ENCODE measurements at regions not wholly inside any gene's neighbourhood (a gene's known extent, or its start where the extent isn't known, plus 50 kb on each side); places are given as distances from the start of the nearest gene placed in this dataset.
"Not testable (repeated sequence)": the region's sequence is repeated elsewhere in the genome, so short reads cannot be mapped to it uniquely, and the experiment has no call there.

GRCh38 chr17:437545-437944, 84.9 kb upstream of the RPH3AL start:
- H3K36me3 ChIP-seq (ENCODE audit: insufficient read depth, low read length), result no peaks in the 10 kb centered on the region
- H3K9me2 ChIP-seq (ENCODE audit: insufficient read depth, low read length), result no peaks in the 10 kb centered on the region
- H4K20me1 ChIP-seq (ENCODE audit: insufficient read depth), result no peaks in the 10 kb centered on the region
- H3K4me3 ChIP-seq (ENCODE audit: low read length), result no peak overlapping the region
- H3K27me3 ChIP-seq (ENCODE audit: insufficient read depth, low read depth, low read length), result no peaks in the 10 kb centered on the region
- H3F3A ChIP-seq (ENCODE audit: insufficient read depth, low read length, poor library complexity, severe bottlenecking), result no peaks in the 10 kb centered on the region
- no peak overlapping the region for H3K9ac ChIP-seq (ENCODE audit: low read length)
- H2AFZ ChIP-seq (ENCODE audit: low read depth, low read length), result no peak overlapping the region
- TF ChIP-seq POLR2AphosphoS5 (IDR thresholded peaks at IDR 0.05), result no peak
- no peak for TF ChIP-seq CTCF (IDR thresholded peaks at IDR 0.05; ENCODE audit: poor library complexity, severe bottlenecking)
- no peak for TF ChIP-seq REST (IDR thresholded peaks at IDR 0.05; ENCODE audit: borderline replicate concordance)
- no peak overlapping the region for H3K27ac ChIP-seq (ENCODE audit: low read length)
- H3K4me2 ChIP-seq (ENCODE audit: low read length), result no peak overlapping the region
- H3K79me2 ChIP-seq (replicated peaks; ENCODE audit: insufficient read depth, low read length), result no peaks in the 10 kb centered on the region
- H3K9me3 ChIP-seq (ENCODE audit: low read length), result no peaks in the 10 kb centered on the region

- no peak for TF ChIP-seq REST (IDR thresholded peaks at IDR 0.05; ENCODE audit: borderline replicate concordance)
- TF ChIP-seq TAF1 (IDR thresholded peaks at IDR 0.05; ENCODE audit: low read depth), result no peak
- TF ChIP-seq SMC3 (conservative IDR thresholded peaks at IDR 0.05; ENCODE audit: poor library complexity), result no peak
- TF ChIP-seq MXI1 (conservative IDR thresholded peaks at IDR 0.05; ENCODE audit: poor library complexity, severe bottlenecking), result no peak
- no peak for TF ChIP-seq CTCF (IDR thresholded peaks at IDR 0.05; ENCODE audit: poor library complexity, severe bottlenecking)
- no peak for TF ChIP-seq EP300 (conservative IDR thresholded peaks at IDR 0.05; ENCODE audit: poor library complexity, severe bottlenecking)
- no peak for TF ChIP-seq RAD21 (conservative IDR thresholded peaks at IDR 0.05)
- TF ChIP-seq POLR2AphosphoS5 (IDR thresholded peaks at IDR 0.05), result no peak
- no peak for TF ChIP-seq EZH2 (IDR thresholded peaks at IDR 0.05; ENCODE audit: borderline replicate concordance, insufficient read depth, low read length, poor library complexity, severe bottlenecking)
Observed at GRCh38 chr17:436571-436970, 84.0 kb upstream of the RPH3AL start.

GRCh38 chr17:432471-432870, 79.9 kb upstream of the RPH3AL start:
- not testable (repeated sequence) for H3K4me3 ChIP-seq (ENCODE audit: low read length); H3K4me2 ChIP-seq (ENCODE audit: low read length); H3K9me3 ChIP-seq (ENCODE audit: low read length); H3K27ac ChIP-seq (ENCODE audit: low read length); H3K36me3 ChIP-seq (ENCODE audit: insufficient read depth, low read length); H3K9ac ChIP-seq (ENCODE audit: low read length); H3K79me2 ChIP-seq (replicated peaks; ENCODE audit: insufficient read depth, low read length); H4K20me1 ChIP-seq (ENCODE audit: insufficient read depth); H3K27me3 ChIP-seq (ENCODE audit: insufficient read depth, low read depth, low read length); H2AFZ ChIP-seq (ENCODE audit: low read depth, low read length); H3K9me2 ChIP-seq (ENCODE audit: insufficient read depth, low read length); H3F3A ChIP-seq (ENCODE audit: insufficient read depth, low read length, poor library complexity, severe bottlenecking)

More at GRCh38 chr17:436571-436970, 84.0 kb upstream of the RPH3AL start:
- H3F3A ChIP-seq (ENCODE audit: insufficient read depth, low read length, poor library complexity, severe bottlenecking), result no peaks in the 10 kb centered on the region
- H3K79me2 ChIP-seq (replicated peaks; ENCODE audit: insufficient read depth, low read length), result no peaks in the 10 kb centered on the region
- H3K4me3 ChIP-seq (ENCODE audit: low read length), result no peak overlapping the region
- H3K9ac ChIP-seq (ENCODE audit: low read length), result no peak overlapping the region
- H4K20me1 ChIP-seq (ENCODE audit: insufficient read depth), result no peaks in the 10 kb centered on the region
- no peaks in the 10 kb centered on the region for H3K36me3 ChIP-seq (ENCODE audit: insufficient read depth, low read length)
- no peaks in the 10 kb centered on the region for H3K9me3 ChIP-seq (ENCODE audit: low read length)
- no peak overlapping the region for H3K27ac ChIP-seq (ENCODE audit: low read length)
- H3K9me2 ChIP-seq (ENCODE audit: insufficient read depth, low read length), result no peaks in the 10 kb centered on the region
- no peaks in the 10 kb centered on the region for H3K27me3 ChIP-seq (ENCODE audit: insufficient read depth, low read depth, low read length)
- no peak overlapping the region for H3K4me2 ChIP-seq (ENCODE audit: low read length)
- no peak overlapping the region for H2AFZ ChIP-seq (ENCODE audit: low read depth, low read length)

Measured in neural cell (in vitro differentiated cells).